IMR-90 (cell line): ENCODE measurements at regions not wholly inside any gene's neighbourhood (a gene's known extent, or its start where the extent isn't known, plus 50 kb on each side); places are given as distances from the start of the nearest gene placed in this dataset.

Experiments
- CTCF ChIP-seq: conservative IDR thresholded peaks from 2 replicates; pipeline ENCODE4 v1.5.1; 2012; ENCODE audit warnings: mild to moderate bottlenecking, low read depth, low read length, improper control_type of control experiment
- FOS ChIP-seq: fragments of 150-350 bp; IDR thresholded peaks from 2 replicates; pipeline ENCODE4 v1.6.1; 2016; ENCODE audit warnings: low read depth, low read length
- MAZ ChIP-seq: IDR thresholded peaks from 2 replicates; pipeline ENCODE4 v1.6.1; 2012; ENCODE audit warnings: low read depth, mild to moderate bottlenecking, low read length, improper control_type of control experiment, moderate library complexity, borderline replicate concordance

GRCh38 chr9:91087462-91087759, 274.3 kb downstream of the AUH start:
- TF ChIP-seq CTCF = no peak
- TF ChIP-seq FOS = no peak
- no peak for TF ChIP-seq MAZ
